Activated CD4-positive, CD25-positive, alpha-beta regulatory T cell treated with anti-CD3 and anti-CD28 coated beads, Interleukin-2, amount 50 U/mL, for 24 hours (primary cell): ENCODE measurements at regions not wholly inside any gene's neighbourhood (a gene's known extent, or its start where the extent isn't known, plus 50 kb on each side); places are given as distances from the start of the nearest gene placed in this dataset.

Experiments used
- ATAC-seq, 2 donors: fragments of 150-1000 bp; cut with Tn5 transposase; one replicate each; pipeline ENCODE4 v1.10.0; 2021; ENCODE audit warnings: mild to moderate bottlenecking in 1 of 2, moderate library complexity in 1 of 2

GRCh38 chr11:111137846-111138245, 107.7 kb upstream of the POU2AF2 start:
- ATAC-seq: no peak

DNA sequence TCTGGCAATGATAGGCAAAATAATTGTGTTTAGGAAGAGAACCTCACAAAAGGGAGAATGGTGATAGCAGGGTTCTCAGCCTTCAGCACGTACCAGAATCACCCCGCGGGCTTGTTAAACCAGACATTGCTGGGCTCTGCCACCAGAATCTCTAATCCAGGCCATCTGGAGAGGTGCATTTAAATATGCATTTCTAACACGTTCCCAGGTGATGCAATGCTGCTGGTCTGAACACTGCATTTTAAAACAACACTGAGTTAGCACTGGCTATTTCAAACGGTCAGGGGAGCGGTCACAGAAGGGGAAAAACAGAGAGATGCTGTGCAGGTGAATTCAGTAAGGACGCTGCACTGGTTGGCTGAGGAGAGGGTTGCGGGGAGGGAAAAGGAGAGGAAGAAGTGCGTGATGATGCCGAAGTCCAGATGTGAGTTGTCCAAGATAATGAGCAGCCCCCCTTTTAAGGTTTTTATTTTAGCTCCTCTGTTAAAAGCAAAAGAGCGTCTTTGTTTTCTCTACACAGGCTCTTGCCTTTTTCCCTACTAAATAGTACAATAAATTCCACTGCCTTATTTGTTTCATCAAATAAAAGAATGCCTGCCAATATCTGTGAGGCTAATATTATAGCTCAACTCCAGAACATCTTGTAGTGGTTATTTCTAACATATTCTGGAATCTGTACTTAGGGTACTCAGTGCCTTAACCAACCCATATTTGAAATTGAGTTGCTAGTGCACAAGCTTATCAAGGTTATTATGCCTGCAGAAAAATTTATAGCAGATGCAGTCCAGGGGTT, 109.6 kb upstream of the POU2AF2 start:
- no peak for ATAC-seq

DNA sequence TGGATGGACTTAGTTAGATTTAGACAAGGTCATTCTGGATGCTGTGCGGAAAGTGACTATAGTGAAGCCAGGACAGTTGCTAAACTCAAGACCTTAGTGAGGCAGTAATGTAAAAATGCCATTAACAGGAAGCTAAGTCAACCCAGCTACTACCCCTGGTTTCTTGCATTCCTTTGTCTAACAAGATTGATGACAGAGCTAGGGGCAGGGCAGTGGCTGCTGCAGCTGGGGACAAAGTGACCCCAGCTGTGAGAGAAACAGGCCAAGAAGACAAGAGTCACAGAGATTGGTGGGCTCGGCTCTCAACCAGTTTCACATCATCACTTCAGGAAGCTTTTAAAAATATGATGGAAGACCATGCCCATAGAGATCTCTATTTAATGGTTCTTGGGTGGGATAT, 110.4 kb upstream of the POU2AF2 start:
- ATAC-seq: no peak

GRCh38 chr11:111128076-111128870, 117.3 kb upstream of the POU2AF2 start:
- no peak for ATAC-seq

GRCh38 chr11:111124724-111125123, 120.8 kb upstream of the POU2AF2 start:
- ATAC-seq: no peak

DNA sequence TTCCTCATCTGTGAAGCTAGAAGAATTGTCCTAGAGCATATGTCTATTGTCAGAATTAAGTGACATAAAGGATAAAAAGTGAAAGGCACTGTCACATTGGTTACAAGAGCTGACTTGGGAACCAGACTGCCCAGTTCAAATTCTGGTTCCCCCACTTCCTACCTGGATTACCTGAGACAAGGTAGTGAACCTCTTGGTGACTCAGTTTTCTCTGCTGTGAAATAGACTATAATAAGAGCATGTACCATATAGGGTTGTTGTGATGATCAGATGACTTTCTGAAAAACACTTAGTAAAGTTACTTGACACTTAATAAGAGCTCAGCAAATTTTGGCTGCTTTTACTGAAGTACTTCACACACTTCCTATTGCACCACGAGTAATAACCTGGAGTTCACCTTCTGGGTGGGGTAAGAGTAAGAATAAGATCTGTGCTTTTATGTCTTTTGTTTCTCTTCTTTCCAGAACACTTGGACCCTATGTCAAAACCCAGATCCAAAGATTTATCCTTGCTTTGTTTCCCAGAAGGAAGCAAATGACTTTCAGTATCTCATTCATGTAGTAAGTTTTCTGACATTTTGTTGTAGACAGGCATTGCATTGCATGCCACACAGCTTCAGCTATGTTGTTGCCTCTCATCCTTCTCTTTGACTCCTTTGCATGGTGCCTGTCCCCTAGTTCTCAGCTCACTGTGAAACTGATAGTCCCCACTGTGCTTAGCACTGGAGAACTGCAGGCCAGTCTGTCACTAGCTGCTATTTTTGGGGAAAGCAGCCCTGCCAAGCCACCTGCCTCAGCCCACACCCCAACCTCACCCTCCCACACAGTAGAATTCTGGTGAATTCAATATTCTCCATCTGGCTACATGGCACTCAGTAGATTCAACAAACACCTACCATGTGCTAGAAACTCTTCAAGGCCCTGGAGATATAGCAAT, 121.8 kb upstream of the POU2AF2 start:
- no peak for ATAC-seq

DNA sequence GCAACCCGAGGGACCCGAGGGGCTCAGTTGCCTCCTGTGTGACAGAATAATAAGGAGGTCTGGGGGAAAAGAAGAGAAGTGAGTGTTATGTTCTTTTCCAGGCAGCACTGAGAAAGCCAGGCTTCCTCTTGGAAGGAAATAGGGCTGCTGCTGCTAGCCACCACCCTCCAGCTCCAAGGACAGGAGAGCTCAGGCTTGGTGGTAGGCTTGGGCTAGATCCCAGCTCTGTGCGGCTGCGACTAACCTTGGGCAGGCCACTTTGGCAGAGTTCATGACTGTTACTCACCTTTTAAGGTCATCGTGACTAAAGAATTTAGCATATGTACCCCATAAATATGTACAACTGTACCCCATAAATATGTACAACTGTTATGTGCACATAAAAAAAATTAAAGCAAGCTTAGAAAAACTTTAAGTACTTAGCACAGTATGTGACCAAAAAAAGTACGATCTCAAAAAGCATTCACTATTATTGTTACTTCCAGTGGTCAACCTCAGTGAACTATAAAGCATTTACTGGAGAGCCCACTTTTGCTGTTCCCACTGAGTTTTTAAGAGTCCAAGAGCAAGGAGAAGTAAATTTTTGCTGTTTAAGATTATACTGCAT, 124.7 kb upstream of the POU2AF2 start:
- no peak for ATAC-seq

- ATAC-seq: no peak
Observed at GRCh38 chr11:111120161-111120560, 125.4 kb upstream of the POU2AF2 start.

DNA sequence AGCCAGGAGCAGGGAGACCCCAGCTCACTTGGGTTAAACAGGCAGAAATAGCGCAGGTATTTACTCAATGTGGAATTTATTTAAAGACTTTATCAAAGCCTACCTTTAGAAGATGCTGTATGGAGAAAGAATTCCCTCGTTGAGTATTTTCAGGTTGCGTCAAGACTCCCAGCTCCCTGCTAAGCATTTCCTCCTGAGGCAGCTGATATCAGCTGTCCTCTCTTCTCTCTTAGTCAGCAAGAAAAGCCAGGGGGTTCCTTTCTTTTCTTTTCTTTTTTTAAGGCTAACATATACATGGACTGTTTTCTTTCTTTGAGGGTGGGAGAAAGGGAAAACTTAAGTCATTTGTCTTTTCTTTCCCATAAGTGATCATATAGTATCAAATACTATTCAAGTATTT, 125.8 kb upstream of the POU2AF2 start:
- no peak for ATAC-seq

DNA sequence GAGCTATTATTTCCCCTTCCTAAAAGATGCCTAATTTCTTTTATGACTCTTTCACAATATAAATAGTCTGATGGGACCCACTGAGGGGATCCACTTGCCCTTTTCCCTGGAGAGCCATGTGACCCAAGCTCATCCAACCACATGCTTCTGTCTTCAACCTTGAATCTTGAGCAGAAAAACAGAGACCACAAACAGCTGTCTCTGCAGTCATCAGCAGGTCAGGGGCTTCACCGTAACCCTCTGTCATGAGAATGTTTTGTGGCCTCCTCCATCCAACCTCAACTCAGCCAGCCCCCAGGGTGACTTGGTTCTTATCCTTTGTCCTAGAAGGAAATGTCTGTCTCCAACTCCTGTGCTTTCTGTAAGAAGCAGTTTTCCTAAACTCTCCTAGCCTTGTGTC, 129.6 kb upstream of the POU2AF2 start:
- no peak for ATAC-seq

DNA sequence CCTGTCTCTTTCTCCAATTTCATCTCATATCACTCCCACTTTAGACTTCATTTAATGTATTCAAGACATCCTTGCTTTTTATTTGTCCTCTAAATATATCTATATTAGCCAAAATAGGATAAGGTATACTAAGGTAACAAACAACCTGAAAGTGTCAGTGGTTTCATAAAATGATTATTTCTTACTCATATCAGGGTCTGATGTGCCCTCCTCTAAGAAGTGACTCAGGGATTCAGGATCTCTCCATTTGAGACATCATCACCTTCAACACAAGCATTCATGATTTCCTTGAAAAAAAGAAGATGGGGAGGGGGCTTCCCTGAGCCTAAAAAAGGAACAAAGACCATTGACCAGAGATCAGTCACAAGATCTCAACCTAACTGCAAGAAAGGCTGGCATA, 131.4 kb upstream of the POU2AF2 start:
- no peak for ATAC-seq

GRCh38 chr11:111112614-111113013, 132.9 kb upstream of the POU2AF2 start:
- no peak for ATAC-seq

- no peak for ATAC-seq
Observed at GRCh38 chr11:111107501-111107900, 138.0 kb upstream of the POU2AF2 start.

DNA sequence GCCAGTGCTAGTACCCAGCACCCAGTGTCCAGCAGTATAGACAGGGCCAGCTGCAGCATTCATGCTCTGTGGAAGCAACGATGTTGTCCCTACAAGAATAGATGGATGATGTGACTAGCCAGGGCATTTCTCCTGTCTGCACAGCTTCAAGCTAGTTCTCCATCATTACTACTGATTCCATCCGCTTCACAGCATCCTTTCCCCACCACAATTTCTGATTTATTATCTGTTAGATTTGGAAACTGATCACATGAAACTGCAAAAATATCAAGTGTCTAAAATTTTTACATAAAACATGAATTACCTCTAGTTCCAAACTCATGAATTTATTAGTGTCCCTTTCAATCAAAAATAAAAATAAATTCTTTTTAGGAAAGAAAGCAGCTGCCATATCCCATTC, 138.9 kb upstream of the POU2AF2 start:
- no peak for ATAC-seq

GRCh38 chr11:111105566-111105965, 140.0 kb upstream of the POU2AF2 start:
- ATAC-seq: no peak

GRCh38 chr11:111104185-111104584, 141.3 kb upstream of the POU2AF2 start:
- no peak for ATAC-seq

DNA sequence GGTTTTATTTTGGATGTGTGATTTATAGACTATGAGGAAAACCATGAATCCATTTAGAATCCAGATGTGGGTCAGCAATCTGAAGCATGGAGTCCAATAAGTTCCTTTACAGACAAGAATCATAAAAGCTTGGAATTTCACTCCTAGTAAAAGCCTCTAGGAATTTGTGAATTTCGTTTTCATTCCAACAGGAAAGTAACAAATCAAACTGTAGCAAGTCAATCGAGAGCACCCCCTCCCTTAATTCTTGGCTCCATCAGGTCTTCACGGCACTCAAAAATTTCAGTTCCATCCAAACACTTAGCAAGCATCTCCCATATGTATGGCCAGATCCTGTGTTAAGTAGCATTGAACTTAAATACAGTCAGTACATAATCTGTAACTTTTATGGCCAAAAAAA, 143.6 kb upstream of the POU2AF2 start:
- ATAC-seq: no peak

DNA sequence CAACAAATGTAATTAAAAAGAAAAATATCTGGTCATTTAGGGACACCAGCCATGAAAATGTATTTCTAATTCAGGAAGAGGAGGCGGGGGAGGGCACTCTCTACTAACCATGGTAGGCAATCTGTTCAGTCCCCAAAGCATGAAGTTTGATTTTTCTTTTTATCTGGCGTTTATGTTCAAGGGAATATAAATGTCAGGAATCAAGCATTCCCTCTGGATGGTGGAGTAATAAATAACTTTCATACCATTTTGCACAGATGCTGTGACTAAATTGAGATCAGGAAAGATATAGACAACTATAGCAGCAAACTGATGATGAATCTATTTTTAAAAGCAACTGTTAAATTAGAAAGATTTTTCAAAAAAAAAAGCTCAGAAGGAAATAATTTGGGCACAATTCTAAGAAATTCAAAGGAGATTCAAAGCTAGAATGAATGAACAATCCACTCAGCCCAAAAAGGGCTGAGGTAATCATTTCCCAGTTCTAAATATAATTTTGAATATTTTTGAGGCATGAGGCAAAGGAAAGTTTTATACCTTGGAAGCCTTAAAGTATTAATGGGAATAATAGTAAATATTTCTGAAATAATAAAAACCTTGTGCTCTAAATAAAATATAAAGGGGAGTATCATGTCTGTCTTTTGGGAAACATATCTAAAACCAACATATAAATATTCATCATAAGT, 146.4 kb upstream of the POU2AF2 start:
- ATAC-seq: no peak

- ATAC-seq: no peak
Observed at GRCh38 chr11:111098091-111098490, 147.4 kb upstream of the POU2AF2 start.

- ATAC-seq: no peak
Observed at GRCh38 chr11:111097191-111097590, 148.3 kb upstream of the POU2AF2 start.

- no peak for ATAC-seq
Observed at GRCh38 chr11:111095327-111095726, 150.2 kb upstream of the POU2AF2 start.

GRCh38 chr11:111093061-111093460, 152.5 kb upstream of the POU2AF2 start:
- ATAC-seq: no peak
